GM12874 (cell line): ENCODE measurements at regions not wholly inside any gene's neighbourhood (a gene's known extent, or its start where the extent isn't known, plus 50 kb on each side); places are given as distances from the start of the nearest gene placed in this dataset.

Experiments
- CTCF ChIP-seq: IDR thresholded peaks from 2 replicates; pipeline ENCODE4 v1.5.1; 2011; ENCODE audit warnings: low read depth, mild to moderate bottlenecking, control low read depth, low read length, moderate library complexity; ENCODE audit not compliant: insufficient read depth

- no peak for TF ChIP-seq CTCF
These were observed 216.3 kb upstream of the NR5A2 start for GRCh38 chr1:199811163-199811562.

GRCh38 chr1:199813198-199813597 is 214.3 kb upstream of the NR5A2 start:
- no peak for TF ChIP-seq CTCF

- no peak for TF ChIP-seq CTCF
These were observed 211.6 kb upstream of the NR5A2 start for GRCh38 chr1:199815947-199816346.

GRCh38 chr1:199817266-199817665 is 210.2 kb upstream of the NR5A2 start:
- TF ChIP-seq CTCF = no peak

GRCh38 chr1:199821029-199821779 is 206.3 kb upstream of the NR5A2 start:
- no peak for TF ChIP-seq CTCF

- no peak for TF ChIP-seq CTCF
These were observed 195.1 kb upstream of the NR5A2 start for GRCh38 chr1:199832451-199832850.

- no peak for TF ChIP-seq CTCF
These were observed 192.8 kb upstream of the NR5A2 start for GRCh38 chr1:199834711-199835110.
